Activated CD8-positive, alpha-beta T cell treated with anti-CD3 and anti-CD28 coated beads for 36 hours (primary cell): ENCODE measurements at regions not wholly inside any gene's neighbourhood (a gene's known extent, or its start where the extent isn't known, plus 50 kb on each side); places are given as distances from the start of the nearest gene placed in this dataset.

Experiments
- ATAC-seq: fragments of 200-7000 bp; cut with Tn5 transposase; one replicate; pipeline ENCODE4 v1.10.0; 2021; ENCODE audit warnings: mild to moderate bottlenecking, moderate library complexity
- CTCF ChIA-PET: fragments of 350-600 bp; sonication (Branson Sonifier 250); formaldehyde crosslinking; loops from one replicate; lab custom pipeline; 2021; ENCODE audit warnings: antibody characterized with exemption; lab: Charles Lee
- POLR2A ChIA-PET: fragments of 350-600 bp; sonication (Branson Sonifier 250); formaldehyde crosslinking; loops from one replicate; lab custom pipeline; 2021; ENCODE audit warnings: antibody characterized with exemption; lab: Charles Lee
- DNase-seq: peaks from one replicate; pipeline ENCODE4 v3.0.0-alpha.2; 2020
- H3K27ac Mint-ChIP-seq: one replicate; pipeline ENCODE4 v1.8.0; 2021; ENCODE audit warnings: mild to moderate bottlenecking, mixed read lengths
- H3K27me3 Mint-ChIP-seq: one replicate; pipeline ENCODE4 v1.8.0; 2021; ENCODE audit warnings: mixed read lengths
- H3K36me3 Mint-ChIP-seq: one replicate; pipeline ENCODE4 v1.8.0; 2021; ENCODE audit warnings: low read depth, mixed read lengths
- H3K4me1 Mint-ChIP-seq: one replicate; pipeline ENCODE4 v1.8.0; 2021; ENCODE audit warnings: low read depth, mixed read lengths
- H3K4me3 Mint-ChIP-seq: one replicate; pipeline ENCODE4 v1.8.0; 2021; ENCODE audit warnings: mild to moderate bottlenecking, moderate library complexity, mixed read lengths
- H3K9me3 Mint-ChIP-seq: one replicate; pipeline ENCODE4 v1.8.0; 2021; ENCODE audit warnings: mixed read lengths
- intact Hi-C: fragments of 100-400 bp; cut with micrococcal nuclease; formaldehyde crosslinking; loops from one replicate; pipeline ENCODE4 v1.10.0; 2022
- TF ChIP-seq, protein P1 (sequence below): fragments of 200-600 bp; IDR thresholded peaks from one replicate; pipeline ENCODE4 v1.8.0; 2022; ENCODE audit warnings: antibody characterized with exemption, mild to moderate bottlenecking

GRCh38 chr11:101215069-101215468 is 85.5 kb upstream of the PGR start:
- H3K9me3 Mint-ChIP-seq, result peaks cover 31% of the 10 kb centered on the region
- H3K4me1 Mint-ChIP-seq, result no peaks in the 10 kb centered on the region
- no peaks in the 10 kb centered on the region for H3K36me3 Mint-ChIP-seq
- DNase-seq (no peak), ATAC-seq (no peak)
- ChIA-PET POLR2A (no interaction called here), CTCF (no interaction called here)
- intact Hi-C loops, result no loop called here
- no peaks in the 10 kb centered on the region for H3K27me3 Mint-ChIP-seq
- H3K27ac Mint-ChIP-seq, result no peak overlapping the region
- H3K4me3 Mint-ChIP-seq, result no peak overlapping the region
- TF ChIP-seq, protein P1, sequence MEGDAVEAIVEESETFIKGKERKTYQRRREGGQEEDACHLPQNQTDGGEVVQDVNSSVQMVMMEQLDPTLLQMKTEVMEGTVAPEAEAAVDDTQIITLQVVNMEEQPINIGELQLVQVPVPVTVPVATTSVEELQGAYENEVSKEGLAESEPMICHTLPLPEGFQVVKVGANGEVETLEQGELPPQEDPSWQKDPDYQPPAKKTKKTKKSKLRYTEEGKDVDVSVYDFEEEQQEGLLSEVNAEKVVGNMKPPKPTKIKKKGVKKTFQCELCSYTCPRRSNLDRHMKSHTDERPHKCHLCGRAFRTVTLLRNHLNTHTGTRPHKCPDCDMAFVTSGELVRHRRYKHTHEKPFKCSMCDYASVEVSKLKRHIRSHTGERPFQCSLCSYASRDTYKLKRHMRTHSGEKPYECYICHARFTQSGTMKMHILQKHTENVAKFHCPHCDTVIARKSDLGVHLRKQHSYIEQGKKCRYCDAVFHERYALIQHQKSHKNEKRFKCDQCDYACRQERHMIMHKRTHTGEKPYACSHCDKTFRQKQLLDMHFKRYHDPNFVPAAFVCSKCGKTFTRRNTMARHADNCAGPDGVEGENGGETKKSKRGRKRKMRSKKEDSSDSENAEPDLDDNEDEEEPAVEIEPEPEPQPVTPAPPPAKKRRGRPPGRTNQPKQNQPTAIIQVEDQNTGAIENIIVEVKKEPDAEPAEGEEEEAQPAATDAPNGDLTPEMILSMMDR, result no peak

- no peaks in the 10 kb centered on the region for H3K4me1 Mint-ChIP-seq
- H3K4me3 Mint-ChIP-seq, result no peak overlapping the region
- H3K9me3 Mint-ChIP-seq, result peaks cover 28% of the 10 kb centered on the region
- H3K27me3 Mint-ChIP-seq, result no peaks in the 10 kb centered on the region
- ChIA-PET CTCF (no interaction called here), POLR2A (no interaction called here)
- H3K27ac Mint-ChIP-seq, result no peak overlapping the region
- H3K36me3 Mint-ChIP-seq, result no peaks in the 10 kb centered on the region
- ATAC-seq (no peak), DNase-seq (no peak)
- TF ChIP-seq, protein P1, result no peak
- intact Hi-C loops, result no loop called here
Measured at GRCh38 chr11:101211407-101211975, 81.9 kb upstream of the PGR start.

DNA sequence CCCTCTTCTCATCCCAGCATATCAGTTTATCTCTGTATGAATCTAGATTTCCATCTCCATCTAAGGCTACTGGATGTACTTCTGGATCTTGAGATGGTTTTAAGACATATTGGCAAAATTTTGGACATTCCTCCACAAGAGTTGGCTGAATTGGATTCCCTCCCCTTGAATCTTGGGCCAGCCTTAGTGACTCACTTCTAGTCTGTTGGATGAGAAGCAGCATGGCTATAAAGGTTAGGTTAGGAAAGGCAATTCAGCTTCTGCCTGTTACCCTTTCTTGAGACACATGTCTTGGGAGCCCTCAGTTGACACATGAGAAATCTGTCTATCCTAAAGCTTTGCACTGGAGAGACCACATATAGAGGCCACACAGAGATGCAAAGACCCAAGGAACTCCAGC is 73.0 kb upstream of the PGR start:
- no peaks in the 10 kb centered on the region for H3K4me1 Mint-ChIP-seq
- TF ChIP-seq, protein P1, result no peak
- H3K27me3 Mint-ChIP-seq, result no peaks in the 10 kb centered on the region
- CTCF ChIA-PET, result interaction anchor here (1.3 kb wide), 1 partner anchor 33 kb away, joined by 3 read pairs; no protein-coding TSS in a partner anchor
- H3K36me3 Mint-ChIP-seq, result no peaks in the 10 kb centered on the region
- no peak overlapping the region for H3K4me3 Mint-ChIP-seq
- POLR2A ChIA-PET, result no interaction called here
- intact Hi-C loops, result no loop called here
- H3K27ac Mint-ChIP-seq, result no peak overlapping the region
- no peak for ATAC-seq
- DNase-seq, result no peak
- H3K9me3 Mint-ChIP-seq, result peaks cover 14% of the 10 kb centered on the region

DNA sequence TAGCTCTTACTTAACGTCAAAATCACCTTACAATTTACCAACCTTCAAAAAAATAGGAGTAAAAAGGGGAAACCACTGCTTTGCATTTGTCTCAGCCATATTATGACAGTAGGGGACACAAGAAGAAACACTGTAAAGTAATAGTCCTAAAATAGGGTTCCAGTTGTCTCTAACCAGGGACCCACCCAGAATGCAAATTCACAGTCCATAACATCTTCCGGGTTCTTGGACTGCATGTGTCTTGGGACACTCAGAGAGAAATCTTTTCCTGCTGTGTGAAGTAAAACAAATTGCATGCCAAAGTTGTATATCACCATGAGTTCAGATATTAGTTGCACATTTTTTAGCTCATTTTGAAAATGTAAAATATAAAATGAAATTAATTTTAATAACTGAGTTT is 69.8 kb upstream of the PGR start:
- DNase-seq (no peak), ATAC-seq (no peak)
- no peak overlapping the region for H3K4me3 Mint-ChIP-seq
- intact Hi-C loops, result no loop called here
- no peak overlapping the region for H3K27ac Mint-ChIP-seq
- TF ChIP-seq, protein P1, result no peak
- POLR2A ChIA-PET, result no interaction called here
- no peaks in the 10 kb centered on the region for H3K36me3 Mint-ChIP-seq
- H3K9me3 Mint-ChIP-seq, result peaks cover 3% of the 10 kb centered on the region
- CTCF ChIA-PET, result no interaction called here
- H3K27me3 Mint-ChIP-seq, result no peaks in the 10 kb centered on the region
- no peaks in the 10 kb centered on the region for H3K4me1 Mint-ChIP-seq

DNA sequence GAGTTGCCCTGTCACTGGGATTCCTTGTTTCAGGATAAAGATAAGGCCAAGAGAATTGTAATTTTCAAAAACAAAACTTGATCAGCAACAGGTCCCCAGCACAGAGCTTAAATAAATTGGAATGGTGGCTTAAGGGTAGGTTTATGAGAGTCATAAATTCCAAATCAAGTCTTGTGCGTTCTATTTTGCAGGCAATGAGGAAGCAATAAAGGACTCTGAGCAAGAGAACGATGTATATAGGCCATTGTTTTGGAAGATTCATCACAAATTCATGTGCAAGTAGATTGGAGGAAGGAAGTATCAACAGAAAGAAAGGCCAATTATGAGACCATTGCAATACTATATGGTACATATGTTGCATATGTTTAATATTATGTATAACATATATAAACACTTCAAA is 65.7 kb upstream of the PGR start:
- H3K4me3 Mint-ChIP-seq, result no peak overlapping the region
- no peak for ATAC-seq
- no peaks in the 10 kb centered on the region for H3K27me3 Mint-ChIP-seq
- POLR2A ChIA-PET, result no interaction called here
- CTCF ChIA-PET, result no interaction called here
- intact Hi-C loops, result no loop called here
- TF ChIP-seq, protein P1, result no peak
- H3K27ac Mint-ChIP-seq, result no peak overlapping the region
- peaks cover 4% of the 10 kb centered on the region for H3K9me3 Mint-ChIP-seq
- no peak for DNase-seq
- H3K36me3 Mint-ChIP-seq, result no peaks in the 10 kb centered on the region
- no peaks in the 10 kb centered on the region for H3K4me1 Mint-ChIP-seq
